Activated effector memory CD4-positive, alpha-beta T cell treated with Interleukin-2 at 50 U/mL for 16 hours (primary cell): ENCODE measurements at regions not wholly inside any gene's neighbourhood (a gene's known extent, or its start where the extent isn't known, plus 50 kb on each side); places are given as distances from the start of the nearest gene placed in this dataset.
"Not testable (repeated sequence)": the region's sequence is repeated elsewhere in the genome, so short reads cannot be mapped to it uniquely, and the experiment has no call there.

Experiments used
- DNase-seq: peaks from one replicate; pipeline ENCODE4 v3.0.0-alpha.2; 2020

- DNase-seq, result no peak
Observed at GRCh38 chr9:38253200-38253599, 139.3 kb upstream of the ALDH1B1 start.

GRCh38 chr9:38251036-38251860, 141.3 kb upstream of the ALDH1B1 start:
- DNase-seq, result no peak

GRCh38 chr9:38250279-38251035, 142.0 kb upstream of the ALDH1B1 start:
- no peak for DNase-seq

- no peak for DNase-seq
Observed at GRCh38 chr9:38249587-38250210, 142.8 kb upstream of the ALDH1B1 start.

- DNase-seq, result no peak
Observed at GRCh38 chr9:38249049-38249448, 143.5 kb upstream of the ALDH1B1 start.

- DNase-seq, result no peak
Observed at GRCh38 chr9:38246833-38247232, 145.7 kb upstream of the ALDH1B1 start.

GRCh38 chr9:38244971-38245370, 147.5 kb upstream of the ALDH1B1 start:
- no peak for DNase-seq

GRCh38 chr9:38243993-38244392, 148.5 kb upstream of the ALDH1B1 start:
- no peak for DNase-seq

GRCh38 chr9:38242151-38242550, 150.4 kb upstream of the ALDH1B1 start:
- not testable (repeated sequence) for DNase-seq

- no peak for DNase-seq
Observed at GRCh38 chr9:38240051-38240450, 152.5 kb upstream of the ALDH1B1 start.

GRCh38 chr9:38235244-38235643, 157.3 kb upstream of the ALDH1B1 start:
- no peak for DNase-seq

GRCh38 chr9:38234479-38235170, 157.9 kb upstream of the ALDH1B1 start:
- no peak for DNase-seq

GRCh38 chr9:38233796-38234355, 158.6 kb upstream of the ALDH1B1 start:
- DNase-seq, result no peak

- DNase-seq, result no peak
Observed at GRCh38 chr9:38233343-38233742, 159.2 kb upstream of the ALDH1B1 start.

- no peak for DNase-seq
Observed at GRCh38 chr9:38232895-38233294, 159.6 kb upstream of the ALDH1B1 start.

GRCh38 chr9:38229504-38230155, 160.6 kb upstream of the SHB start:
- DNase-seq, result no peak

GRCh38 chr9:38229104-38229500, 160.1 kb upstream of the SHB start:
- no peak for DNase-seq

- no peak for DNase-seq
Observed at GRCh38 chr9:38228331-38229103, 159.5 kb upstream of the SHB start.

GRCh38 chr9:38227656-38228055, 158.6 kb upstream of the SHB start:
- no peak for DNase-seq

GRCh38 chr9:38227061-38227540, 158.1 kb upstream of the SHB start:
- DNase-seq, result peak; percentile 3

GRCh38 chr9:38226491-38226951, 157.5 kb upstream of the SHB start:
- no peak for DNase-seq
